OCI-LY3 (cell line): ENCODE measurements at regions not wholly inside any gene's neighbourhood (a gene's known extent, or its start where the extent isn't known, plus 50 kb on each side); places are given as distances from the start of the nearest gene placed in this dataset.
A peak's percentile ranks its signal among the peaks of the same experiment; 100 is the strongest.

Source experiments
- H2AFZ ChIP-seq: fragments of 200-600, 300-600 bp; shearing (Covaris generic); 2 replicates; pipeline ENCODE4 v1.6.0; 2014; ENCODE audit warnings: antibody characterized with exemption, low read depth, low read length
- H3K27ac ChIP-seq: fragments of 200-600, 300-600 bp; sonication (generic); 2 replicates; pipeline ENCODE4 v1.5.1; 2014; ENCODE audit warnings: mild to moderate bottlenecking, low read length, moderate library complexity, mixed read lengths
- H3K27me3 ChIP-seq: fragments of 200-600, 300-600 bp; sonication (generic); 2 replicates; pipeline ENCODE4 v1.6.1; 2014; ENCODE audit warnings: low read depth, low read length, mixed read lengths
- H3K36me3 ChIP-seq: fragments of 200-600, 300-600 bp; sonication (generic); replicated peaks from 2 replicates; pipeline ENCODE3; 2014; ENCODE audit warnings: low read depth, low read length, mixed read lengths
- H3K4me1 ChIP-seq: fragments of 300-600, 200-600 bp; sonication (generic); 2 replicates; pipeline ENCODE4 v1.6.1; 2014; ENCODE audit warnings: low read length, mixed read lengths
- H3K4me2 ChIP-seq: fragments of 200-600, 300-600 bp; sonication (generic); 2 replicates; pipeline ENCODE4 v1.6.1; 2014; ENCODE audit warnings: low read length, mixed read lengths
- H3K4me3 ChIP-seq: fragments of 300-600, 200-600 bp; sonication (generic); 2 replicates; pipeline ENCODE4 v1.5.1; 2014; ENCODE audit warnings: antibody characterized with exemption, mild to moderate bottlenecking, low read length, moderate library complexity
- H3K79me2 ChIP-seq: fragments of 300-600, 200-600 bp; shearing (Covaris generic); 2 replicates; pipeline ENCODE4 v1.6.1; 2014; ENCODE audit warnings: mild to moderate bottlenecking, low read length, mixed read lengths
- H3K9ac ChIP-seq: fragments of 300-600, 200-600 bp; shearing (Covaris generic); 2 replicates; pipeline ENCODE4 v1.6.0; 2014; ENCODE audit warnings: mild to moderate bottlenecking, low read length, moderate library complexity
- H3K9me3 ChIP-seq: fragments of 200-600, 300-600 bp; shearing (Covaris generic); 2 replicates; pipeline ENCODE4 v1.6.1; 2014; ENCODE audit warnings: low read length, mixed read lengths; ENCODE audit not compliant: insufficient read depth
- H4K20me1 ChIP-seq: fragments of 200-600, 300-600 bp; sonication (generic); 2 replicates; pipeline ENCODE4 v1.6.1; 2016; ENCODE audit warnings: low read length, mixed read lengths; ENCODE audit not compliant: insufficient read depth
- EZH2phosphoT487 ChIP-seq: fragments of 200-600 bp; shearing (Covaris generic); IDR thresholded peaks from 2 replicates; pipeline ENCODE4 v1.6.1; 2018; ENCODE audit warnings: antibody characterized with exemption, mixed run types, low read depth
- TF ChIP-seq, protein P1 (sequence below): fragments of 200-600, 300-600 bp; sonication (generic); IDR thresholded peaks from 2 replicates; pipeline ENCODE4 v1.5.1; 2014; ENCODE audit warnings: antibody characterized with exemption, low read length, low read depth

DNA sequence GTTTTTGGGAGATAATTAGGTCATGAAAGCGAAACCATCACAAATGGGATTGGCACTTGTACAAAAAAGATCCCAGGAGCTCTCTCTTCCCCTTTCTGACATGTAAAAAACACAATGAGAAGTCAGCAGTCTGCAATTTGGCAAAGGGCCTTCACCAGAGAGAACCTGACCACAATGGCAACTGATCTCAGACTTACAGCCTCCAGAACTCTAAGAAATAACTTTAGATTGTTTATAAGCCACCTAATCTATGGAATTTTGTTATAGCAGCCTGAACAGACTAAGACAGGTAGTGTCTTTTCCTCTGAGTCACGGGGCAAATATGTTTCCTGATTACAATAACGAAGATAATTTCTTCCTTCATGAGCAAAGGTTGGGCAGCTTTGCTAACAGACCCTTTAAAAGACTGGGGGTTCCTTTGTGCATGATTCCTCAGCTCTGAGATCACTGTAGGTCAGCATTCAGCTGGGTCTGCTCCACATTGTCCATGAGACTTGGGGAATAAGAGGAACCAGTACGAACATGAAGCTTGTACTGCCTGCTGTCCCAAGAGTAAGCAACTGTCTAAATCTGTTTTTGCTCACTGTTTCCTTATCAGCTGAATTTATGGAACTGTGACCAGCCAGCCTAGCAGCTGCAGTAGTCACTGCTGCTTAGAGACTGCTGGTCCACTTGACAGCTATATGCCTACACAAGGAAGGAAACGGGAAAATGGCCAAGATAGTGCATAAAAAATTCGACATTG, 191.6 kb downstream of the ANAPC10 start:
- Histone ChIP-seq H3K36me3 (no peaks in the 10 kb centered on the region), H3K4me3 (peak overlapping the region; percentile 9; the same call in 1 of the 2 replicates), H3K27me3 (no peaks in the 10 kb centered on the region), H2AFZ (no peak overlapping the region), H3K9me3 (no peaks in the 10 kb centered on the region), H3K4me1 (peaks cover 20% of the 10 kb centered on the region), H3K27ac (no peak overlapping the region; the same call in 1 of the 2 replicates), H3K9ac (no peak overlapping the region), H4K20me1 (no peaks in the 10 kb centered on the region), H3K4me2 (peak overlapping the region; percentile 49), H3K79me2 (no peaks in the 10 kb centered on the region)
- no peak for TF ChIP-seq EZH2phosphoT487
- TF ChIP-seq, protein P1, sequence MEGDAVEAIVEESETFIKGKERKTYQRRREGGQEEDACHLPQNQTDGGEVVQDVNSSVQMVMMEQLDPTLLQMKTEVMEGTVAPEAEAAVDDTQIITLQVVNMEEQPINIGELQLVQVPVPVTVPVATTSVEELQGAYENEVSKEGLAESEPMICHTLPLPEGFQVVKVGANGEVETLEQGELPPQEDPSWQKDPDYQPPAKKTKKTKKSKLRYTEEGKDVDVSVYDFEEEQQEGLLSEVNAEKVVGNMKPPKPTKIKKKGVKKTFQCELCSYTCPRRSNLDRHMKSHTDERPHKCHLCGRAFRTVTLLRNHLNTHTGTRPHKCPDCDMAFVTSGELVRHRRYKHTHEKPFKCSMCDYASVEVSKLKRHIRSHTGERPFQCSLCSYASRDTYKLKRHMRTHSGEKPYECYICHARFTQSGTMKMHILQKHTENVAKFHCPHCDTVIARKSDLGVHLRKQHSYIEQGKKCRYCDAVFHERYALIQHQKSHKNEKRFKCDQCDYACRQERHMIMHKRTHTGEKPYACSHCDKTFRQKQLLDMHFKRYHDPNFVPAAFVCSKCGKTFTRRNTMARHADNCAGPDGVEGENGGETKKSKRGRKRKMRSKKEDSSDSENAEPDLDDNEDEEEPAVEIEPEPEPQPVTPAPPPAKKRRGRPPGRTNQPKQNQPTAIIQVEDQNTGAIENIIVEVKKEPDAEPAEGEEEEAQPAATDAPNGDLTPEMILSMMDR = no peak

GRCh38 chr4:144910723-144911122, 187.3 kb downstream of the ANAPC10 start:
- Histone ChIP-seq H3K27ac (no peak overlapping the region), H3K9ac (no peak overlapping the region), H4K20me1 (no peaks in the 10 kb centered on the region), H3K9me3 (no peaks in the 10 kb centered on the region), H3K27me3 (no peaks in the 10 kb centered on the region), H3K4me3 (no peak overlapping the region), H3K36me3 (no peaks in the 10 kb centered on the region), H3K4me1 (peaks cover 14% of the 10 kb centered on the region), H3K79me2 (no peaks in the 10 kb centered on the region), H3K4me2 (no peak overlapping the region), H2AFZ (no peak overlapping the region)
- TF ChIP-seq, protein P1 = no peak
- TF ChIP-seq EZH2phosphoT487 = no peak
